Osteocyte (in vitro differentiated cells): ENCODE measurements at regions not wholly inside any gene's neighbourhood (a gene's known extent, or its start where the extent isn't known, plus 50 kb on each side); places are given as distances from the start of the nearest gene placed in this dataset.

Source experiments
- DNase-seq: peaks from one replicate; pipeline ENCODE4 v3.0.0; 2021; ENCODE audit warnings: mixed read lengths; ENCODE audit not compliant: unreplicated experiment; ENCODE audit errors: extremely low spot score
- H3K27ac Mint-ChIP-seq: one replicate; pipeline ENCODE4 v1.8.0; 2021; ENCODE audit warnings: mild to moderate bottlenecking, mixed read lengths; ENCODE audit not compliant: unreplicated experiment
- H3K27me3 Mint-ChIP-seq: one replicate; pipeline ENCODE4 v1.8.0; 2021; ENCODE audit warnings: mixed read lengths; ENCODE audit not compliant: unreplicated experiment
- H3K36me3 Mint-ChIP-seq: one replicate; pipeline ENCODE4 v1.8.0; 2021; ENCODE audit warnings: mixed read lengths; ENCODE audit not compliant: unreplicated experiment
- H3K4me1 Mint-ChIP-seq: one replicate; pipeline ENCODE4 v1.8.0; 2021; ENCODE audit warnings: mixed read lengths; ENCODE audit not compliant: unreplicated experiment
- H3K4me3 Mint-ChIP-seq: one replicate; pipeline ENCODE4 v1.8.0; 2021; ENCODE audit warnings: mild to moderate bottlenecking, moderate library complexity, mixed read lengths; ENCODE audit not compliant: unreplicated experiment
- H3K9me3 Mint-ChIP-seq: one replicate; pipeline ENCODE4 v1.8.0; 2021; ENCODE audit warnings: mixed read lengths; ENCODE audit not compliant: unreplicated experiment
- TF ChIP-seq, protein P1 (sequence below): fragments of 200-600 bp; sonication (generic); IDR thresholded peaks from 2 replicates; pipeline ENCODE4 v1.5.0; 2021; ENCODE audit warnings: antibody characterized with exemption, mild to moderate bottlenecking, moderate library complexity

DNA sequence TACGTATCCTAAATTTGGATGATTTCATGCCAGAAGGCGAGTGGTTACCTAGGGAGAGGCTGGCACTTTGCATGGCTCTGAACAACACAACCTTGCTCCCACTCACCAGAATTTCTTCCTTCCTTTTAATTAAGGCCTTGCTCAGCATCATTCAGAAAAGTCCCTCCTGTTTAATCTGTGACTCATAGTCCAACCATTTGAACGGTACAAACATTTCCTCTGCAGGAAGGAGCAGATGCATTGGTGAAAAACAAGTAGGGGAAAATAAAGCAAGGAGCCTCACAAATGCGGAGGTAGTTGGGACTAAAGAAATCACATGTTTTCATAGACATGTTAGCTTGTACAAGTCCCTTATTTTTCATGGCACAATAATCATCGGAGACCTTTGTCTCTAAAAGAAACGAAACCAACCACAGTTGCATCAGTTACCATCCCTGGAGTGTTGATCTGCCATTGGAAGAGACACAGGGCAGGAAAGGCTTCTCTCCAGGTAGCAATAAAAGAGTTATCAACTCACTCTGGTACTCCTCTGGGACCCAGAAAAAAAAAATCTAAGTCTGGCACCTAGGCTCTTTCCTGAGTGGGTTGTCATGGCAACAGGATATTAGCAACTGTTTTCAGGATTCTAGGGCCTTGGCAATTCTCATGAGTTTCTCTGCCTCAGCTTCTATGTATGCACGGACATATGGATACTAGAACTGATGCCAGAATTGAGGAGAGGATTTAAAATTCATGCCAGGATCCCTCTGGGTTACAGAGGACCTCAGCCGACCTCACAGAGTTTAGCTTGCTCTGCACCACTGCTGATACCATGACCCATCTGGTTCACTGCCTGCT lies 255.4 kb upstream of the ARPP21 start:
- DNase-seq, result no peak
- peaks cover 13% of the 10 kb centered on the region for H3K4me1 Mint-ChIP-seq
- no peaks in the 10 kb centered on the region for H3K27me3 Mint-ChIP-seq
- no peak overlapping the region for H3K4me3 Mint-ChIP-seq
- H3K9me3 Mint-ChIP-seq, result no peaks in the 10 kb centered on the region
- peak overlapping the region; percentile 29 for H3K27ac Mint-ChIP-seq
- no peaks in the 10 kb centered on the region for H3K36me3 Mint-ChIP-seq
- TF ChIP-seq, protein P1, sequence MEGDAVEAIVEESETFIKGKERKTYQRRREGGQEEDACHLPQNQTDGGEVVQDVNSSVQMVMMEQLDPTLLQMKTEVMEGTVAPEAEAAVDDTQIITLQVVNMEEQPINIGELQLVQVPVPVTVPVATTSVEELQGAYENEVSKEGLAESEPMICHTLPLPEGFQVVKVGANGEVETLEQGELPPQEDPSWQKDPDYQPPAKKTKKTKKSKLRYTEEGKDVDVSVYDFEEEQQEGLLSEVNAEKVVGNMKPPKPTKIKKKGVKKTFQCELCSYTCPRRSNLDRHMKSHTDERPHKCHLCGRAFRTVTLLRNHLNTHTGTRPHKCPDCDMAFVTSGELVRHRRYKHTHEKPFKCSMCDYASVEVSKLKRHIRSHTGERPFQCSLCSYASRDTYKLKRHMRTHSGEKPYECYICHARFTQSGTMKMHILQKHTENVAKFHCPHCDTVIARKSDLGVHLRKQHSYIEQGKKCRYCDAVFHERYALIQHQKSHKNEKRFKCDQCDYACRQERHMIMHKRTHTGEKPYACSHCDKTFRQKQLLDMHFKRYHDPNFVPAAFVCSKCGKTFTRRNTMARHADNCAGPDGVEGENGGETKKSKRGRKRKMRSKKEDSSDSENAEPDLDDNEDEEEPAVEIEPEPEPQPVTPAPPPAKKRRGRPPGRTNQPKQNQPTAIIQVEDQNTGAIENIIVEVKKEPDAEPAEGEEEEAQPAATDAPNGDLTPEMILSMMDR, result no peak

DNA sequence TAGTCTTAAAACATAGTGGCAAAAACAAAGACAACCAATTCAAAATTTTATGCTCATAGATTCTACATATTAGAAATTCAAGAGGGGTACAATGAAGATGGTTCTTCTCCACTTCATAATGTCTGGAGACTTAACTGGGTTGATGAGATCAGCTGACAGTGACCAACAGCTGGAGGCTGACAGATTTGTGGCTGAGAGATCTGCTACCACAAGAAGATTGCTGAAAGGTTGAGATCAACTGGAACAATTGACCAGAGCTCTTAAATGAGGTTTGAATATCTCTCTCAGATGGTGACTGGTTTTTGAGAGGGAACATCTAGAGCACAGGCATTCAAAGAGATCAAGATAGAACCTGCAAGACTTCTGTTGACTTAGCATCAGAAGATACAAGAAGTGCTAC lies 254.1 kb upstream of the ARPP21 start:
- Mint-ChIP-seq H3K9me3 (no peaks in the 10 kb centered on the region), H3K27me3 (no peaks in the 10 kb centered on the region), H3K27ac (no peak overlapping the region), H3K4me3 (no peak overlapping the region), H3K36me3 (no peaks in the 10 kb centered on the region), H3K4me1 (peaks cover 13% of the 10 kb centered on the region)
- TF ChIP-seq, protein P1, result no peak
- no peak for DNase-seq

DNA sequence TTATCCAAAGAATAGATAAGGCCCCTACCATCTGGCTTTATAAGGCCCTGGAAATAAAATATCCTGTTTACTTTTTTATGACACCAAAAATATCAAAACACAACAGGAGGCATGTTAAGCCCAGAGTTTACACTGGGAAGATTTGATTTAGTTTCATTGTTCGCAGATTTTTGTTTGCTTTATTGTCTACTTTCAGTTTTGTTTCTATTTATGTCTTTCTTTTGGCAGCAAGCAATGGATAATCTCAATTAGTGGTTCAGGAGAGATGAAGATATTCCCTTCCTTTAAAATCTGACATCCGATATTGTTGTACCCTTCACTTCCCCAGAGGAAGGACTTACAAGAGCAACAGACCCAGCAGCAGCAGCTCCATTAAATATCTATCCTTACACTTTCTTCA lies 249.4 kb upstream of the ARPP21 start:
- Mint-ChIP-seq H3K9me3 (no peaks in the 10 kb centered on the region), H3K36me3 (no peaks in the 10 kb centered on the region)

DNA sequence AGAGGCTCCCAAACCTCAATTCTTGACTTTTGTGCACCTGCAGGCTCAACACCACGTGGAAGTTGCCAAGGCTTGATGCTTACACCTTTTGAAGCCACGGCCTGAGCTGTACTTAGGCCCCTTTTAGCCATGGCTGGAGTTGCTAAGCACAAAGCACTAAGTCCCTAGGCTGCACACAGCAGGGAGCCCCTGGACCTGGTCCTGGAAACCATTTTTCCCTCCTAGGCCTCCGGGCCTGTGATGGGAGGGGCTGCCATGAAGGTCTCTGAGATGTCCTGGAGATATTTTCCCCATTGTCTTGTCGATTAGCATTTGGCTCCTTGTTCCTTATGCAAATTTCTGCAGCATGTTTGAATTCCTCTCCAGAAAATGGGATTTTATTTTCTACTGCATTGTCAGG lies 247.1 kb upstream of the ARPP21 start:
- DNase-seq, result no peak
- no peaks in the 10 kb centered on the region for H3K27me3 Mint-ChIP-seq
- TF ChIP-seq, protein P1, result no peak
- H3K4me1 Mint-ChIP-seq, result peaks cover 5% of the 10 kb centered on the region
- H3K4me3 Mint-ChIP-seq, result no peak overlapping the region
- no peaks in the 10 kb centered on the region for H3K9me3 Mint-ChIP-seq
- H3K36me3 Mint-ChIP-seq, result no peaks in the 10 kb centered on the region
- H3K27ac Mint-ChIP-seq, result no peak overlapping the region

More for the DNA sequence above, 249.4 kb upstream of the ARPP21 start:
- no peak for DNase-seq
- Mint-ChIP-seq H3K4me1 (peaks cover 5% of the 10 kb centered on the region), H3K27ac (no peak overlapping the region), H3K4me3 (no peak overlapping the region), H3K27me3 (no peaks in the 10 kb centered on the region)
- TF ChIP-seq, protein P1, result no peak

DNA sequence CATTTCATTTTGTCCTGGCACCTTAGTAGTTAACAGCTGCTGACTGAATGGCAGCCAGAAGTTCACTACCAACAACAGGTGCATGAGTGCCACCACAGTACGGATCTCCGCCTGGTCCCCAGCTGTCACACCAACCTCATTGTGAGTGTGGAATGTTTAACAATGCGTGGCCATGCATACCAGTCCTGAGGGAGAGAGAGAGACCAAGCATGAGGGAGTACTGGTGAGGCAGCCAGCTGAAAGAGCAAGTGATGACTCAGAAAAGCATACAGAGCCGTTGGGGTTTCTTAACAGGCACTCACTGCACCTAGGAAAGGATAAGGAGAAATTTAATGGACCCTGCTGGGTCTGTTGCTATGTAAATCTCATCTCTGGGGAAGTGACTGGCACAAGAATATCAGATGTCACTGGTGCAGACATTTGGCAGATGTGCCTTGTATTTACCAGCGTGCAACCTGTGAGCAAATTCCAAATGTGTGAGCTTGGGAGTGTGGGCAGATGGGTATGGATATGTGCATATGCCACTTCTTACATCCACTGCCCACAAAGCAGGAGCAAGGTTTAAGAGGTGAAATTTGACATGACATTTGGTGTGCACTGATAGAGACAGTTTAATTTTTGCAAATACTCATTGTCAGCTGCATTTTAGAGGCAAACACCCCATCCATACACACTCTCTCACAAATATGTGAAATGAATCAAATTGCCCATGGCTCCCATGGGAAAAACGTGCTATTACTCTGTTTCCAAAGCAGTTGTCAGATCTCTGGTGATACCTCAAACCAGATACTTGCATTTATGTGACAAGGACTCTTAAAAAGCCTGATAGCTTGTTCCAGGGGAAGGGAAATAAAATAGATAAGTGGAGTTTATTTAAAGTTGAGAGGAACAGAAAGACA lies 245.2 kb upstream of the ARPP21 start:
- H3K27me3 Mint-ChIP-seq, result no peaks in the 10 kb centered on the region

More for the DNA sequence above, 245.2 kb upstream of the ARPP21 start:
- Mint-ChIP-seq H3K4me1 (peaks cover 5% of the 10 kb centered on the region), H3K9me3 (no peaks in the 10 kb centered on the region), H3K27ac (no peak overlapping the region), H3K4me3 (no peak overlapping the region), H3K36me3 (no peaks in the 10 kb centered on the region)
- TF ChIP-seq, protein P1, result no peak
- no peak for DNase-seq
